Smooth muscle cell (in vitro differentiated cells): ENCODE measurements at regions not wholly inside any gene's neighbourhood (a gene's known extent, or its start where the extent isn't known, plus 50 kb on each side); places are given as distances from the start of the nearest gene placed in this dataset.
"Not testable (repeated sequence)": the region's sequence is repeated elsewhere in the genome, so short reads cannot be mapped to it uniquely, and the experiment has no call there.

Source experiments
- DNase-seq: peaks from one replicate; lab custom pipeline; 2025; ENCODE audit not compliant: unreplicated experiment; lab: John Stamatoyannopoulos, UW
- H2AFZ ChIP-seq: fragments of 200-600 bp; sonication (generic); 2 replicates; pipeline ENCODE4 v1.6.0; 2016; ENCODE audit warnings: antibody characterized with exemption, low read depth, mild to moderate bottlenecking
- H3F3A ChIP-seq: fragments of 200-600 bp; sonication (generic); 2 replicates; pipeline ENCODE4 v1.6.0; 2017; ENCODE audit warnings: antibody characterized with exemption, low read depth
- H3K27ac ChIP-seq: fragments of 200-600 bp; sonication (generic); 2 replicates; pipeline ENCODE4 v1.5.1; 2016; ENCODE audit warnings: low read depth, mild to moderate bottlenecking
- H3K27me3 ChIP-seq: fragments of 200-600 bp; sonication (generic); 2 replicates; pipeline ENCODE4 v1.6.1; 2016; ENCODE audit warnings: low read depth, mild to moderate bottlenecking
- H3K36me3 ChIP-seq: fragments of 200-600 bp; sonication (generic); 2 replicates; pipeline ENCODE4 v1.5.1; 2016; ENCODE audit warnings: low read depth
- H3K4me1 ChIP-seq: fragments of 200-600 bp; sonication (generic); 2 replicates; pipeline ENCODE4 v1.5.1; 2016; ENCODE audit warnings: low read depth
- H3K4me2 ChIP-seq: fragments of 200-600 bp; sonication (generic); 2 replicates; pipeline ENCODE4 v1.6.0; 2016; ENCODE audit warnings: mild to moderate bottlenecking
- H3K4me3 ChIP-seq: fragments of 200-600 bp; sonication (generic); 2 replicates; pipeline ENCODE4 v1.5.1; 2016; ENCODE audit warnings: mild to moderate bottlenecking
- H3K79me2 ChIP-seq: fragments of 200-600 bp; sonication (generic); 2 replicates; pipeline ENCODE4 v1.6.0; 2016; ENCODE audit warnings: low read depth, mild to moderate bottlenecking
- H3K9ac ChIP-seq: fragments of 200-600 bp; sonication (generic); 2 replicates; pipeline ENCODE4 v1.6.0; 2016; ENCODE audit warnings: low read depth
- H3K9me3 ChIP-seq: fragments of 200-600 bp; sonication (generic); replicated peaks from 2 replicates; pipeline ENCODE4 v1.5.1; 2016; ENCODE audit warnings: low read depth
- H4K20me1 ChIP-seq: fragments of 200-600 bp; sonication (generic); 2 replicates; pipeline ENCODE4 v1.6.0; 2016; ENCODE audit warnings: low read depth
- WGBS: methylation state at CpG from one replicate; pipeline ENCODE4 v1.1.7; 2016; ENCODE audit warnings: low lambda C conversion rate; 5-methylcytosine and 5-hydroxymethylcytosine counted together
- TF ChIP-seq, protein P1 (sequence below): fragments of 200-600 bp; sonication (generic); IDR thresholded peaks from 2 replicates; pipeline ENCODE4 v1.5.1; 2017; ENCODE audit warnings: borderline replicate concordance, mild to moderate bottlenecking, antibody characterized with exemption; ENCODE audit not compliant: insufficient read depth, poor library complexity, severe bottlenecking

DNA sequence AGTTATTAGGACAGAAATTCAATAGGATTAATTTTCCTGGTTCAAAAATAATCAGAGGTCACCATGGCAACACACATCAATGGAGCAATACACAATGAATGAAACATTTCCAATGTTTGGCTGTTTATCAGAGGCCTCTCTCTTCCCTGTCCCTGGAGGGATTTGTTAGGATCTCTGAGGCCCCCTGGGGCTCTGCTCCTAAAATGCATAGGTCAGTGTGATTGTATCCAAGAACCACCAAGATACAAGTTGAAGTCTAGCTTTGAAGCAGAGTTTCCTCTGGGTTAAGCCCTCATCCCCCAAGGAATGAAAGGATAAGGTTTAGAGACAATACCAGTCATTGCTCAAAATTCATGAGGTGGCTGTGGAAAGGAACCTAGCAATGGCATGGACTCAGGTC lies 561.2 kb upstream of the C16orf82 start:
- H3K4me2 ChIP-seq = no peak overlapping the region
- no peak for DNase-seq
- no peaks in the 10 kb centered on the region for H3K4me1 ChIP-seq
- no peak overlapping the region for H3K27ac ChIP-seq
- no peak overlapping the region for H3K9ac ChIP-seq
- H3K9me3 ChIP-seq = no peaks in the 10 kb centered on the region
- no peaks in the 10 kb centered on the region for H3F3A ChIP-seq
- no peak overlapping the region for H2AFZ ChIP-seq
- no peaks in the 10 kb centered on the region for H3K79me2 ChIP-seq
- no peaks in the 10 kb centered on the region for H3K27me3 ChIP-seq
- H3K36me3 ChIP-seq = no peaks in the 10 kb centered on the region
- H4K20me1 ChIP-seq = no peaks in the 10 kb centered on the region
- TF ChIP-seq, protein P1, sequence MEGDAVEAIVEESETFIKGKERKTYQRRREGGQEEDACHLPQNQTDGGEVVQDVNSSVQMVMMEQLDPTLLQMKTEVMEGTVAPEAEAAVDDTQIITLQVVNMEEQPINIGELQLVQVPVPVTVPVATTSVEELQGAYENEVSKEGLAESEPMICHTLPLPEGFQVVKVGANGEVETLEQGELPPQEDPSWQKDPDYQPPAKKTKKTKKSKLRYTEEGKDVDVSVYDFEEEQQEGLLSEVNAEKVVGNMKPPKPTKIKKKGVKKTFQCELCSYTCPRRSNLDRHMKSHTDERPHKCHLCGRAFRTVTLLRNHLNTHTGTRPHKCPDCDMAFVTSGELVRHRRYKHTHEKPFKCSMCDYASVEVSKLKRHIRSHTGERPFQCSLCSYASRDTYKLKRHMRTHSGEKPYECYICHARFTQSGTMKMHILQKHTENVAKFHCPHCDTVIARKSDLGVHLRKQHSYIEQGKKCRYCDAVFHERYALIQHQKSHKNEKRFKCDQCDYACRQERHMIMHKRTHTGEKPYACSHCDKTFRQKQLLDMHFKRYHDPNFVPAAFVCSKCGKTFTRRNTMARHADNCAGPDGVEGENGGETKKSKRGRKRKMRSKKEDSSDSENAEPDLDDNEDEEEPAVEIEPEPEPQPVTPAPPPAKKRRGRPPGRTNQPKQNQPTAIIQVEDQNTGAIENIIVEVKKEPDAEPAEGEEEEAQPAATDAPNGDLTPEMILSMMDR = no peak
- no peak overlapping the region for H3K4me3 ChIP-seq

DNA sequence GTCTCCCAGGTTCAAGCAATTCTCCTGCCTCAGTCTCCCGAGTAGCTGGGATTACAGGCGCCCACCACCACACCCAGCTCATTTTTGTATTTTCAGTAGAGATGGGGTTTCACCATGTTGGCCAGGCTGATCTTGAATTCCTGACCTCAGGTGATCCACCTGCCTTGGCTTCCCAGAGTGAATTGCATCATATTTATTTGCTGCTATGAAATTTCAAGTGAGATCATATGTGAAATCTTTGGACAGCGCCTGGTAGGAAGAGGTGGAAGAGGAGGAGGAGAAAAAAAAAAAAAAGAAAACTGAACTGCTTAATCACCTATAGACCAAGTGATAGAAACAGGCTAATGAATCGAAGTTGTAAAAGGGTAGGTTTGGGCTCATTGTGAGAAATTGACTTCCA lies 557.8 kb upstream of the C16orf82 start:
- H4K20me1 ChIP-seq, H3K4me1 ChIP-seq, H3K79me2 ChIP-seq, H3F3A ChIP-seq, H2AFZ ChIP-seq, H3K9ac ChIP-seq, H3K4me2 ChIP-seq, H3K9me3 ChIP-seq, H3K27me3 ChIP-seq, DNase-seq, H3K4me3 ChIP-seq, H3K36me3 ChIP-seq, H3K27ac ChIP-seq: not testable (repeated sequence)
- 93% methylated on average over 4 of the region's 4 CpGs for WGBS

DNA sequence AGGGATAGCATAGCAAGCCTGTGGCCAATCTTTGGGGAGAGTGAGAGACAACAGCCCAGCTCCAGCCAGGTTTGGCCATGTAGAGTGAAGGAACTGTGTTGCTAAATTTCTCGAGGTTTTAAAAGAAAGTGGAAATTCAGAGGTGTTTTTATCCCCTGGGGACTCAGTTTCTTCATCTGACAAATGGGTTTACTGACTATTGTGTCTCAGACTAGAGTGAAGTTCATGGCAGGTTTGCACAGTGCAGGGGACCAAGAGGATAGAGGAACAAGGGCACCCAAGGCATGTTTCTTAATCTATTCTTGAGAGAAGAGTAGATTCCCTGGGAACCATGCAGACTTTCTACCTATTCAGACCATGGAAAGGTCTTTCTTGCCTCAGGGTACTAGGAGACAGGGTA lies 555.8 kb upstream of the C16orf82 start:
- Histone ChIP-seq H2AFZ (no peak overlapping the region), H3K27me3 (no peaks in the 10 kb centered on the region), H3K4me2 (no peak overlapping the region), H3K4me1 (no peaks in the 10 kb centered on the region), H4K20me1 (no peaks in the 10 kb centered on the region), H3K9ac (no peak overlapping the region), H3K9me3 (no peaks in the 10 kb centered on the region), H3K79me2 (no peaks in the 10 kb centered on the region), H3K4me3 (no peak overlapping the region), H3K36me3 (no peaks in the 10 kb centered on the region), H3F3A (no peaks in the 10 kb centered on the region), H3K27ac (no peak overlapping the region)
- TF ChIP-seq, protein P1 = no peak
- 87% methylated on average over 1 of the region's 1 CpG for WGBS
- no peak for DNase-seq

DNA sequence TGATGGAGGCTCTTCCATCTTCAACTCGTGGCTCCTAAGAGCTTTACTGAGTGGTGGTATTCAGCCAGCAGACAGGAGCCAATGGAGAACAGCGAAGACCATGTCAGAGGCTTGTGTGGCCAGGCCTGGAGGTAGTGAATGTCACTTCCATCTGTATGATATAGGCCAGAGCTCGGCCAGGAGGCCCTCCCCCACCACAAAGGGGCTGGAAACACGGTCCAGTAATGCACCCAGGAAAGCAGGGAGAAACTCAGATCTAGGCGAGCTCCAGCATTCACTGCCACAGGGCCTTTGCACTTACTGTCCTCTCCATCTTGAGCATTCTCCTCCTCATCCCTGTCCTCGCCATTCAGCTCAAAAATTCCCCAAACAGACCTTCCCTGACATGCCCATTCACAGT lies 555.3 kb upstream of the C16orf82 start:
- TF ChIP-seq, protein P1 = no peak
- no peak for DNase-seq
- no peaks in the 10 kb centered on the region for H3F3A ChIP-seq
- no peaks in the 10 kb centered on the region for H3K9me3 ChIP-seq
- no peaks in the 10 kb centered on the region for H3K79me2 ChIP-seq
- WGBS = 77% methylated on average over 6 of the region's 6 CpGs
- H3K27me3 ChIP-seq = no peaks in the 10 kb centered on the region
- H3K4me1 ChIP-seq = no peaks in the 10 kb centered on the region
- no peak overlapping the region for H2AFZ ChIP-seq
- H4K20me1 ChIP-seq = no peaks in the 10 kb centered on the region
- no peak overlapping the region for H3K27ac ChIP-seq
- no peak overlapping the region for H3K4me3 ChIP-seq
- H3K4me2 ChIP-seq = no peak overlapping the region
- H3K36me3 ChIP-seq = no peaks in the 10 kb centered on the region
- H3K9ac ChIP-seq = no peak overlapping the region
